Endothelial cell of umbilical vein (primary cell): ENCODE measurements at regions not wholly inside any gene's neighbourhood (a gene's known extent, or its start where the extent isn't known, plus 50 kb on each side); places are given as distances from the start of the nearest gene placed in this dataset.

ENCODE experiments used
- BruUV-seq: library from RNA; stranded (reverse); fragments of 400-500 nt; replicated peaks from 2 replicates; lab custom pipeline; 2021; lab: Mats Ljungman, UMichigan
- CTCF ChIA-PET: fragments of 300-600, 350-600 bp; sonication (Branson Sonifier 250); formaldehyde crosslinking; loops from one replicate; lab custom pipeline; 2021; ENCODE audit warnings: antibody characterized with exemption, inconsistent platforms; lab: Charles Lee
- POLR2A ChIA-PET: fragments of 300-600, 350-600 bp; sonication (Branson Sonifier 250); formaldehyde crosslinking; loops from one replicate; lab custom pipeline; 2021; ENCODE audit warnings: antibody characterized with exemption, inconsistent platforms; lab: Charles Lee
- DNase-seq: peaks from one replicate; pipeline ENCODE4 v3.0.0-alpha.2; 2011; ENCODE audit warnings: low read depth, low spot score
- FAIRE-seq: peaks from 2 replicates; lab custom pipeline; 2011; peaks lifted over from hg19 to GRCh38; lab: Jason Lieb, UNC
- H2AFZ ChIP-seq: 2 replicates; pipeline ENCODE4 v1.6.0; 2012; ENCODE audit warnings: low read depth, low read length, control low read depth, inconsistent platforms
- H3K27ac ChIP-seq: 2 replicates; pipeline ENCODE4 v1.5.1; 2011; ENCODE audit warnings: low read depth, mild to moderate bottlenecking, control low read depth, low read length, moderate library complexity; ENCODE audit not compliant: insufficient read depth
- H3K27me3 ChIP-seq, 2 experiments: 2 replicates each; pipeline versions ENCODE4 v1.6.0 to v1.6.1; 2011; ENCODE audit warnings: low read length in 2 of 2, mixed read lengths in 1 of 2; ENCODE audit not compliant: control insufficient read depth in 2 of 2, insufficient read depth in 2 of 2
- H3K36me3 ChIP-seq, 2 experiments: 2 replicates in 1 of 2; 3 replicates in 1 of 2; pipeline ENCODE4 v1.5.1; 2011; ENCODE audit warnings: low read length in 2 of 2, mild to moderate bottlenecking in 1 of 2, moderate library complexity in 1 of 2; ENCODE audit not compliant: control insufficient read depth in 2 of 2, insufficient read depth in 2 of 2; ENCODE audit errors: extremely low read depth in 1 of 2
- H3K4me1 ChIP-seq: 3 replicates; pipeline ENCODE4 v1.5.1; 2011; ENCODE audit warnings: mild to moderate bottlenecking, low read length; ENCODE audit not compliant: control insufficient read depth, insufficient read depth; ENCODE audit errors: extremely low read depth
- H3K4me2 ChIP-seq: 2 replicates; pipeline ENCODE4 v1.6.1; 2011; ENCODE audit warnings: low read length, control low read depth, mixed read lengths; ENCODE audit not compliant: insufficient read depth
- H3K4me3 ChIP-seq, 3 experiments: fragments of 200-600 bp in 1 of 3; sonication (generic), shearing (Covaris generic) in 1 of 3; replicated peaks in 1 of 3; 2 replicates each; pipeline ENCODE4 v1.5.1; 2011 to 2016; ENCODE audit warnings: control low read depth in 3 of 3, low read length in 3 of 3, mild to moderate bottlenecking in 2 of 3, inconsistent platforms in 1 of 3, low read depth in 1 of 3, moderate library complexity in 1 of 3; ENCODE audit not compliant: insufficient read depth in 1 of 3
- H3K79me2 ChIP-seq: 2 replicates; pipeline ENCODE4 v1.6.0; 2012; ENCODE audit warnings: low read length, inconsistent platforms; ENCODE audit not compliant: control insufficient read depth, insufficient read depth
- H3K9ac ChIP-seq: replicated peaks from 2 replicates; pipeline ENCODE3; 2011; ENCODE audit warnings: low read length, control low read depth; ENCODE audit not compliant: insufficient read depth; ENCODE audit errors: extremely low read depth
- H3K9me1 ChIP-seq: replicated peaks from 3 replicates; pipeline ENCODE4 v1.6.0; 2011; ENCODE audit warnings: mild to moderate bottlenecking, low read length; ENCODE audit not compliant: control insufficient read depth, insufficient read depth; ENCODE audit errors: extremely low read depth
- H3K9me3 ChIP-seq: replicated peaks from 2 replicates; pipeline ENCODE4 v1.5.1; 2012; ENCODE audit warnings: low read length, inconsistent platforms; ENCODE audit not compliant: control insufficient read depth, insufficient read depth
- H4K20me1 ChIP-seq: replicated peaks from 2 replicates; pipeline ENCODE3; 2011; ENCODE audit warnings: mild to moderate bottlenecking, low read length; ENCODE audit not compliant: control insufficient read depth, insufficient read depth; ENCODE audit errors: extremely low read depth
- CTCF ChIP-seq, 2 donors: IDR thresholded peaks; 1 replicate in 1 of 2; 2 replicates in 1 of 2; pipeline ENCODE4 v1.5.1; 2011; ENCODE audit warnings: low read length in 2 of 2, mild to moderate bottlenecking in 2 of 2, moderate library complexity in 2 of 2, control low read depth in 1 of 2, inconsistent platforms in 1 of 2, low read depth in 1 of 2; ENCODE audit not compliant: insufficient read depth in 1 of 2; ENCODE audit errors: extremely low read depth in 1 of 2
- EZH2 ChIP-seq: IDR thresholded peaks from 2 replicates; pipeline ENCODE4 v1.6.1; 2012; ENCODE audit warnings: borderline replicate concordance, low read depth, mild to moderate bottlenecking, moderate library complexity, low read length, inconsistent platforms; ENCODE audit not compliant: severe bottlenecking
- FOS ChIP-seq: IDR thresholded peaks from 2 replicates; pipeline ENCODE4 v1.6.1; 2011; ENCODE audit warnings: mild to moderate bottlenecking, low read length, moderate library complexity, borderline replicate concordance; ENCODE audit not compliant: insufficient read depth
- GATA2 ChIP-seq: IDR thresholded peaks from 2 replicates; pipeline ENCODE4 v1.7.0; 2011; ENCODE audit warnings: low read depth, mild to moderate bottlenecking, moderate library complexity, mixed read lengths, low read length; ENCODE audit not compliant: insufficient read length, insufficient read depth
- JUN ChIP-seq: IDR thresholded peaks from 2 replicates; pipeline ENCODE4 v1.6.1; 2011; ENCODE audit warnings: borderline replicate concordance, low read depth; ENCODE audit not compliant: insufficient read length, insufficient read depth
- MAX ChIP-seq: IDR thresholded peaks from 2 replicates; pipeline ENCODE4 v1.6.1; 2011; ENCODE audit not compliant: insufficient read depth, insufficient read length
- MYC ChIP-seq: IDR thresholded peaks from one replicate; pipeline ENCODE4 v1.6.1; 2011; ENCODE audit warnings: mild to moderate bottlenecking, low read depth, low read length
- POLR2A ChIP-seq: IDR thresholded peaks from 2 replicates; pipeline ENCODE4 v1.6.1; 2012; ENCODE audit warnings: low read depth, mild to moderate bottlenecking, control low read depth, low read length
- POLR2AphosphoS5 ChIP-seq: IDR thresholded peaks from 2 replicates; pipeline ENCODE4 v1.6.1; 2012; ENCODE audit warnings: low read depth, mild to moderate bottlenecking, control low read depth, low read length, moderate library complexity; ENCODE audit not compliant: insufficient read depth
- dilution Hi-C: fragments of 300-500 bp; cut with MboI; formaldehyde crosslinking; loops from one replicate; pipeline ENCODE4 v1.15.0; 2019; ENCODE audit warnings: low sequenced_read_pairs; ENCODE audit not compliant: extremely low pct_ligation_motif_present
- intact Hi-C: fragments of 100-400 bp; cut with micrococcal nuclease; formaldehyde crosslinking; loops from one replicate; pipeline ENCODE4 v1.10.0; 2022

- CTCF ChIA-PET = no interaction called here
- H3K9ac ChIP-seq = no peak overlapping the region
- H3K4me3 ChIP-seq = no peak overlapping the region
- no peaks in the 10 kb centered on the region for H3K4me1 ChIP-seq
- H2AFZ ChIP-seq = no peak overlapping the region
- no peak for DNase-seq
- H3K27me3 ChIP-seq = no peaks in the 10 kb centered on the region
- FAIRE-seq = no peak
- dilution Hi-C loops = no loop called here
- H3K9me1 ChIP-seq = no peaks in the 10 kb centered on the region
- no TSS peak for BruUV-seq
- no peak for TF ChIP-seq JUN
- TF ChIP-seq POLR2A = no peak
- TF ChIP-seq FOS = no peak
- no peak for TF ChIP-seq GATA2
- no peak for TF ChIP-seq POLR2AphosphoS5
- TF ChIP-seq MAX = no peak
- no peak for TF ChIP-seq EZH2
- TF ChIP-seq CTCF (IDR thresholded peaks at IDR 0.05; ENCODE audit: extremely low read depth in 1 of 2, insufficient read depth in 1 of 2, low read depth in 1 of 2, low read length in 2 of 2) = no peak
- TF ChIP-seq MYC = no peak
- intact Hi-C loops = no loop called here
- POLR2A ChIA-PET = no interaction called here
- no peak overlapping the region for H3K27ac ChIP-seq
- no peaks in the 10 kb centered on the region for H4K20me1 ChIP-seq
- no peaks in the 10 kb centered on the region for H3K36me3 ChIP-seq
- peaks cover 8% of the 10 kb centered on the region for H3K9me3 ChIP-seq
- no peaks in the 10 kb centered on the region for H3K79me2 ChIP-seq
- H3K4me2 ChIP-seq = no peak overlapping the region
Measured at GRCh38 chr2:2520401-2520811, 189.3 kb upstream of the MYT1L start.
